Parathyroid adenoma (tissue), 2 donors: ENCODE measurements at regions not wholly inside any gene's neighbourhood (a gene's known extent, or its start where the extent isn't known, plus 50 kb on each side); places are given as distances from the start of the nearest gene placed in this dataset.

ENCODE experiments used
- H2AFZ ChIP-seq: fragments of 300-600 bp; sonication (generic); one replicate; pipeline ENCODE4 v1.7.0; 2017; ENCODE audit warnings: antibody characterized with exemption, mild to moderate bottlenecking
- H3K27ac ChIP-seq: fragments of 300-600 bp; sonication (generic); one replicate; pipeline ENCODE4 v1.7.0; 2017
- H3K27me3 ChIP-seq: fragments of 300-600 bp; sonication (generic); one replicate; pipeline ENCODE4 v1.7.0; 2017; ENCODE audit warnings: low read length; ENCODE audit not compliant: control insufficient read depth, insufficient read depth
- H3K36me3 ChIP-seq: fragments of 300-600 bp; sonication (generic); one replicate; pipeline ENCODE4 v1.7.0; 2017; ENCODE audit warnings: low read length; ENCODE audit not compliant: control insufficient read depth, insufficient read depth
- H3K4me1 ChIP-seq: fragments of 300-600 bp; sonication (generic); one replicate; pipeline ENCODE4 v1.7.0; 2017; ENCODE audit warnings: control low read depth
- H3K4me2 ChIP-seq: fragments of 300-600 bp; sonication (generic); one replicate; pipeline ENCODE4 v1.7.0; 2017; ENCODE audit warnings: low read length
- H3K4me3 ChIP-seq: fragments of 300-600 bp; sonication (generic); one replicate; pipeline ENCODE4 v1.7.0; 2017; ENCODE audit warnings: low read depth, low read length
- H3K79me2 ChIP-seq: fragments of 300-600 bp; sonication (generic); one replicate; pipeline ENCODE4 v1.7.0; 2017; ENCODE audit warnings: control low read depth
- H3K9ac ChIP-seq: fragments of 300-600 bp; sonication (generic); one replicate; pipeline ENCODE4 v1.7.0; 2017; ENCODE audit warnings: mild to moderate bottlenecking
- H3K9me3 ChIP-seq: fragments of 300-600 bp; sonication (generic); one replicate; pipeline ENCODE4 v1.7.0; 2017; ENCODE audit warnings: low read length; ENCODE audit not compliant: control insufficient read depth
- CTCF ChIP-seq: fragments of 300-600 bp; sonication (generic); IDR thresholded peaks from one replicate; pipeline ENCODE4 v1.7.0; 2017; ENCODE audit warnings: antibody characterized with exemption, mild to moderate bottlenecking
- donor health status: primary hyperparathyroidism.

- no peaks in the 10 kb centered on the region for H3K36me3 ChIP-seq
- H3K4me3 ChIP-seq: no peak overlapping the region
- no peaks in the 10 kb centered on the region for H3K4me1 ChIP-seq
- no peaks in the 10 kb centered on the region for H3K27me3 ChIP-seq
- H3K4me2 ChIP-seq: no peak overlapping the region
- no peak overlapping the region for H3K27ac ChIP-seq
- H3K9ac ChIP-seq: no peak overlapping the region
- H2AFZ ChIP-seq: no peak overlapping the region
- H3K79me2 ChIP-seq: no peaks in the 10 kb centered on the region
- no peak for TF ChIP-seq CTCF
- no peaks in the 10 kb centered on the region for H3K9me3 ChIP-seq
Measured at GRCh38 chr2:78873526-78873925, 152.0 kb upstream of the REG3G start.

- no peak overlapping the region for H3K27ac ChIP-seq
- H3K79me2 ChIP-seq: no peaks in the 10 kb centered on the region
- H3K9ac ChIP-seq: no peak overlapping the region
- no peak overlapping the region for H2AFZ ChIP-seq
- no peaks in the 10 kb centered on the region for H3K36me3 ChIP-seq
- no peaks in the 10 kb centered on the region for H3K4me1 ChIP-seq
- H3K27me3 ChIP-seq: no peaks in the 10 kb centered on the region
- no peak for TF ChIP-seq CTCF
- no peaks in the 10 kb centered on the region for H3K9me3 ChIP-seq
- no peak overlapping the region for H3K4me3 ChIP-seq
- H3K4me2 ChIP-seq: no peak overlapping the region
Measured at GRCh38 chr2:78876316-78876688, 149.2 kb upstream of the REG3G start.

DNA sequence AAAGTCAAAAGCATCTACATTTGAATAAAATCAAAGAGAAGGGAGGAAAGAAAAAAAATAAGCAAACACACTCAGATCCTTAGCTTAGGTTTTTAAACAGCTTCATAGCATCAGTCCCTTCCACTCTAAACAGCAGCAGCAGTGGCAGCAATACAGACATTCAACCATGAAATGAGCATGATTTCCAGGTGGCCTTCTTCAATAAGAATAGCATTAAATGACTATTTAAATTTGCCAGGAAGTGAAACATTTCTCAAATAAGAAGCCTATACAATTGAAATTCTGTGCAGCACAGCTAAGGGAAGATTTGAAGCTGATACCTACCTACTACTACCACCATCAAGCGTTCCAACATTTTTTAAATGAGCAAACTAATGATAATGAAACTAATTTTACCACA is 138.1 kb upstream of the REG3G start:
- H3K4me2 ChIP-seq: no peak overlapping the region
- no peak overlapping the region for H2AFZ ChIP-seq
- no peaks in the 10 kb centered on the region for H3K36me3 ChIP-seq
- H3K27me3 ChIP-seq: no peaks in the 10 kb centered on the region
- H3K27ac ChIP-seq: no peak overlapping the region
- H3K4me1 ChIP-seq: no peaks in the 10 kb centered on the region
- no peak overlapping the region for H3K9ac ChIP-seq
- no peaks in the 10 kb centered on the region for H3K9me3 ChIP-seq
- H3K4me3 ChIP-seq: no peak overlapping the region
- no peak for TF ChIP-seq CTCF
- no peaks in the 10 kb centered on the region for H3K79me2 ChIP-seq

DNA sequence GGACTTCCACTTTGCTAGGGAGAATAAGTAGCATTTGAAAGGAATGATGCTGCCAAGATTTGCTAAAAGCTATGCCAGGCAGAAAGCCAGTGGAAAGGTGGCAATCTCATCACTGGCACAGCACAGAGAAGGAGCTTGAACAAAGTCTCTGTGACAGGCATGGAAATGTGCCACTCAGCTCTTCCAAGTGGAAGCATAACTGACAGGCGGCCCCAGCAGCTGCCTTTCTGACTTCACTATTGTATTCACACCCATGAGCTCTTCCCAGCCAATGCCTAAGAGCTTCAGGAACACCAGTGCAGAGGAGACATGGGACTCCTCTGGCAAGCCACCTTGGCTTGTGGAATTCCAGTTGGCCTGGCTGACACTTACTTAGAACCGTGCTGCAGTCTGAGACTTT is 134.6 kb upstream of the REG3G start:
- no peaks in the 10 kb centered on the region for H3K4me1 ChIP-seq
- H3K27ac ChIP-seq: no peak overlapping the region
- H3K36me3 ChIP-seq: no peaks in the 10 kb centered on the region
- TF ChIP-seq CTCF: no peak
- no peak overlapping the region for H2AFZ ChIP-seq
- no peak overlapping the region for H3K4me2 ChIP-seq
- H3K27me3 ChIP-seq: no peaks in the 10 kb centered on the region
- no peak overlapping the region for H3K4me3 ChIP-seq
- no peaks in the 10 kb centered on the region for H3K79me2 ChIP-seq
- H3K9me3 ChIP-seq: no peaks in the 10 kb centered on the region
- no peak overlapping the region for H3K9ac ChIP-seq

DNA sequence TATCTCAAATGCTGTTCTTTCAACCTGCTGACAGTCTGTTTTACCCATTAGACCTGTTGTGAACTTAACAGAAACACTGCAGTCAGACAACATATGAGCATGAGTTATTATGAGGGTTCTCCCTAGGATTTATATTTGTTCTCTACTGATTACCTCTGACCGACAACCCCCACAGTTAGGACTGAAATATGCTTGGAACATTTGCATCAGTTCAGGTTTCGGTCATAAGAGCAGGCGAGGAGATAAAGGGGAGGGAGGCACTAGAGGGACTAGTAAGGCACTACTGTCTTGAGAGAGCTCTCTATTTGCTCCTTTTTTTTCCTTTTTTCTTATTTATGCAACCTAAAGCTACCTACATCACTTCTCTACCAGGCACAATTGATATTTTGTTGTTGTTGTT is 133.2 kb upstream of the REG3G start:
- Histone ChIP-seq H3K4me1 (no peaks in the 10 kb centered on the region), H3K9ac (no peak overlapping the region), H3K79me2 (no peaks in the 10 kb centered on the region), H3K27me3 (no peaks in the 10 kb centered on the region), H3K36me3 (no peaks in the 10 kb centered on the region), H2AFZ (no peak overlapping the region), H3K4me3 (no peak overlapping the region), H3K9me3 (no peaks in the 10 kb centered on the region), H3K4me2 (no peak overlapping the region), H3K27ac (no peak overlapping the region)
- TF ChIP-seq CTCF: no peak
